Endothelial cell of umbilical vein (primary cell): ENCODE measurements at regions not wholly inside any gene's neighbourhood (a gene's known extent, or its start where the extent isn't known, plus 50 kb on each side); places are given as distances from the start of the nearest gene placed in this dataset.

Source experiments
- BruUV-seq: library from RNA; stranded (reverse); fragments of 400-500 nt; replicated peaks from 2 replicates; lab custom pipeline; 2021; lab: Mats Ljungman, UMichigan
- CTCF ChIA-PET: fragments of 300-600, 350-600 bp; sonication (Branson Sonifier 250); formaldehyde crosslinking; loops from one replicate; lab custom pipeline; 2021; ENCODE audit warnings: antibody characterized with exemption, inconsistent platforms; lab: Charles Lee
- POLR2A ChIA-PET: fragments of 300-600, 350-600 bp; sonication (Branson Sonifier 250); formaldehyde crosslinking; loops from one replicate; lab custom pipeline; 2021; ENCODE audit warnings: antibody characterized with exemption, inconsistent platforms; lab: Charles Lee
- DNase-seq: peaks from one replicate; pipeline ENCODE4 v3.0.0-alpha.2; 2011; ENCODE audit warnings: low read depth, low spot score
- FAIRE-seq: peaks from 2 replicates; lab custom pipeline; 2011; peaks lifted over from hg19 to GRCh38; lab: Jason Lieb, UNC
- H2AFZ ChIP-seq: 2 replicates; pipeline ENCODE4 v1.6.0; 2012; ENCODE audit warnings: low read depth, low read length, control low read depth, inconsistent platforms
- H3K27ac ChIP-seq: 2 replicates; pipeline ENCODE4 v1.5.1; 2011; ENCODE audit warnings: low read depth, mild to moderate bottlenecking, control low read depth, low read length, moderate library complexity; ENCODE audit not compliant: insufficient read depth
- H3K27me3 ChIP-seq, 2 experiments: 2 replicates each; pipeline versions ENCODE4 v1.6.0 to v1.6.1; 2011; ENCODE audit warnings: low read length in 2 of 2, mixed read lengths in 1 of 2; ENCODE audit not compliant: control insufficient read depth in 2 of 2, insufficient read depth in 2 of 2
- H3K36me3 ChIP-seq, 2 experiments: 2 replicates in 1 of 2; 3 replicates in 1 of 2; pipeline ENCODE4 v1.5.1; 2011; ENCODE audit warnings: low read length in 2 of 2, mild to moderate bottlenecking in 1 of 2, moderate library complexity in 1 of 2; ENCODE audit not compliant: control insufficient read depth in 2 of 2, insufficient read depth in 2 of 2; ENCODE audit errors: extremely low read depth in 1 of 2
- H3K4me1 ChIP-seq: 3 replicates; pipeline ENCODE4 v1.5.1; 2011; ENCODE audit warnings: mild to moderate bottlenecking, low read length; ENCODE audit not compliant: control insufficient read depth, insufficient read depth; ENCODE audit errors: extremely low read depth
- H3K4me2 ChIP-seq: 2 replicates; pipeline ENCODE4 v1.6.1; 2011; ENCODE audit warnings: low read length, control low read depth, mixed read lengths; ENCODE audit not compliant: insufficient read depth
- H3K4me3 ChIP-seq, 3 experiments: fragments of 200-600 bp in 1 of 3; sonication (generic), shearing (Covaris generic) in 1 of 3; replicated peaks in 1 of 3; 2 replicates each; pipeline ENCODE4 v1.5.1; 2011 to 2016; ENCODE audit warnings: control low read depth in 3 of 3, low read length in 3 of 3, mild to moderate bottlenecking in 2 of 3, inconsistent platforms in 1 of 3, low read depth in 1 of 3, moderate library complexity in 1 of 3; ENCODE audit not compliant: insufficient read depth in 1 of 3
- H3K79me2 ChIP-seq: 2 replicates; pipeline ENCODE4 v1.6.0; 2012; ENCODE audit warnings: low read length, inconsistent platforms; ENCODE audit not compliant: control insufficient read depth, insufficient read depth
- H3K9ac ChIP-seq: replicated peaks from 2 replicates; pipeline ENCODE3; 2011; ENCODE audit warnings: low read length, control low read depth; ENCODE audit not compliant: insufficient read depth; ENCODE audit errors: extremely low read depth
- H3K9me1 ChIP-seq: replicated peaks from 3 replicates; pipeline ENCODE4 v1.6.0; 2011; ENCODE audit warnings: mild to moderate bottlenecking, low read length; ENCODE audit not compliant: control insufficient read depth, insufficient read depth; ENCODE audit errors: extremely low read depth
- H3K9me3 ChIP-seq: replicated peaks from 2 replicates; pipeline ENCODE4 v1.5.1; 2012; ENCODE audit warnings: low read length, inconsistent platforms; ENCODE audit not compliant: control insufficient read depth, insufficient read depth
- H4K20me1 ChIP-seq: replicated peaks from 2 replicates; pipeline ENCODE3; 2011; ENCODE audit warnings: mild to moderate bottlenecking, low read length; ENCODE audit not compliant: control insufficient read depth, insufficient read depth; ENCODE audit errors: extremely low read depth
- EZH2 ChIP-seq: IDR thresholded peaks from 2 replicates; pipeline ENCODE4 v1.6.1; 2012; ENCODE audit warnings: borderline replicate concordance, low read depth, mild to moderate bottlenecking, moderate library complexity, low read length, inconsistent platforms; ENCODE audit not compliant: severe bottlenecking
- FOS ChIP-seq: IDR thresholded peaks from 2 replicates; pipeline ENCODE4 v1.6.1; 2011; ENCODE audit warnings: mild to moderate bottlenecking, low read length, moderate library complexity, borderline replicate concordance; ENCODE audit not compliant: insufficient read depth
- GATA2 ChIP-seq: IDR thresholded peaks from 2 replicates; pipeline ENCODE4 v1.7.0; 2011; ENCODE audit warnings: low read depth, mild to moderate bottlenecking, moderate library complexity, mixed read lengths, low read length; ENCODE audit not compliant: insufficient read length, insufficient read depth
- JUN ChIP-seq: IDR thresholded peaks from 2 replicates; pipeline ENCODE4 v1.6.1; 2011; ENCODE audit warnings: borderline replicate concordance, low read depth; ENCODE audit not compliant: insufficient read length, insufficient read depth
- MYC ChIP-seq: IDR thresholded peaks from one replicate; pipeline ENCODE4 v1.6.1; 2011; ENCODE audit warnings: mild to moderate bottlenecking, low read depth, low read length
- POLR2A ChIP-seq: IDR thresholded peaks from 2 replicates; pipeline ENCODE4 v1.6.1; 2012; ENCODE audit warnings: low read depth, mild to moderate bottlenecking, control low read depth, low read length
- POLR2AphosphoS5 ChIP-seq: IDR thresholded peaks from 2 replicates; pipeline ENCODE4 v1.6.1; 2012; ENCODE audit warnings: low read depth, mild to moderate bottlenecking, control low read depth, low read length, moderate library complexity; ENCODE audit not compliant: insufficient read depth
- dilution Hi-C: fragments of 300-500 bp; cut with MboI; formaldehyde crosslinking; loops from one replicate; pipeline ENCODE4 v1.15.0; 2019; ENCODE audit warnings: low sequenced_read_pairs; ENCODE audit not compliant: extremely low pct_ligation_motif_present
- intact Hi-C: fragments of 100-400 bp; cut with micrococcal nuclease; formaldehyde crosslinking; loops from one replicate; pipeline ENCODE4 v1.10.0; 2022
- TF ChIP-seq, protein P1 (sequence below): IDR thresholded peaks from 2 replicates; pipeline ENCODE4 v1.6.1; 2011; ENCODE audit not compliant: insufficient read depth, insufficient read length
- TF ChIP-seq, protein P2 (sequence below), 2 donors: IDR thresholded peaks; 1 replicate in 1 of 2; 2 replicates in 1 of 2; pipeline ENCODE4 v1.5.1; 2011; ENCODE audit warnings: low read length in 2 of 2, mild to moderate bottlenecking in 2 of 2, moderate library complexity in 2 of 2, control low read depth in 1 of 2, inconsistent platforms in 1 of 2, low read depth in 1 of 2; ENCODE audit not compliant: insufficient read depth in 1 of 2; ENCODE audit errors: extremely low read depth in 1 of 2

DNA sequence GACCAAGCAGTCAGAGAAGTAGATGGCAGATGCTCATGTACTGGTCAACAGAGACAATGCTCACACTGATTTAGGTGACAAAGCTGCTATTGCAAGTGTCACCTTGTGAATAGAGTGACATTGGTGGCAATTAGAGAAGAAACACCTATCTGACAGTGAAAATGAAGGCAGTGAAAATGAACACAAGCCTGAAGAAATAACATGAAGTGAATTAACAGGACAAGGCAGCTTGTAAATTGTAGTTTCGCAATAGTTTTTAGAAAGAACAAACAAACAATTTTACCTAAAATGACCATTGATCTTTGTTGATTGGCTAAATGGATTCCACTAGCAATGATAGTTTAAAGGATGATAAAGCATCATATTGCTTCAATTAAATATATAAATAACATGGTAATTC lies 1389.5 kb downstream of the PLA2G4A start:
- POLR2A ChIA-PET = no interaction called here
- Histone ChIP-seq H3K4me1 (no peaks in the 10 kb centered on the region), H3K4me2 (no peak overlapping the region), H3K79me2 (no peaks in the 10 kb centered on the region), H3K9ac (no peak overlapping the region), H2AFZ (no peak overlapping the region), H3K27ac (no peak overlapping the region), H3K36me3 (no peaks in the 10 kb centered on the region), H3K9me1 (no peaks in the 10 kb centered on the region), H3K9me3 (no peaks in the 10 kb centered on the region), H4K20me1 (no peaks in the 10 kb centered on the region), H3K4me3 (no peak overlapping the region), H3K27me3 (no peaks in the 10 kb centered on the region)
- no TSS peak for BruUV-seq
- TF ChIP-seq, protein P1, sequence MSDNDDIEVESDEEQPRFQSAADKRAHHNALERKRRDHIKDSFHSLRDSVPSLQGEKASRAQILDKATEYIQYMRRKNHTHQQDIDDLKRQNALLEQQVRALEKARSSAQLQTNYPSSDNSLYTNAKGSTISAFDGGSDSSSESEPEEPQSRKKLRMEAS = no peak
- TF ChIP-seq MYC = no peak
- TF ChIP-seq POLR2AphosphoS5 = no peak
- no peak for TF ChIP-seq JUN
- TF ChIP-seq POLR2A = no peak
- no peak for TF ChIP-seq EZH2
- TF ChIP-seq GATA2 = no peak
- TF ChIP-seq, protein P2, sequence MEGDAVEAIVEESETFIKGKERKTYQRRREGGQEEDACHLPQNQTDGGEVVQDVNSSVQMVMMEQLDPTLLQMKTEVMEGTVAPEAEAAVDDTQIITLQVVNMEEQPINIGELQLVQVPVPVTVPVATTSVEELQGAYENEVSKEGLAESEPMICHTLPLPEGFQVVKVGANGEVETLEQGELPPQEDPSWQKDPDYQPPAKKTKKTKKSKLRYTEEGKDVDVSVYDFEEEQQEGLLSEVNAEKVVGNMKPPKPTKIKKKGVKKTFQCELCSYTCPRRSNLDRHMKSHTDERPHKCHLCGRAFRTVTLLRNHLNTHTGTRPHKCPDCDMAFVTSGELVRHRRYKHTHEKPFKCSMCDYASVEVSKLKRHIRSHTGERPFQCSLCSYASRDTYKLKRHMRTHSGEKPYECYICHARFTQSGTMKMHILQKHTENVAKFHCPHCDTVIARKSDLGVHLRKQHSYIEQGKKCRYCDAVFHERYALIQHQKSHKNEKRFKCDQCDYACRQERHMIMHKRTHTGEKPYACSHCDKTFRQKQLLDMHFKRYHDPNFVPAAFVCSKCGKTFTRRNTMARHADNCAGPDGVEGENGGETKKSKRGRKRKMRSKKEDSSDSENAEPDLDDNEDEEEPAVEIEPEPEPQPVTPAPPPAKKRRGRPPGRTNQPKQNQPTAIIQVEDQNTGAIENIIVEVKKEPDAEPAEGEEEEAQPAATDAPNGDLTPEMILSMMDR (IDR thresholded peaks at IDR 0.05; ENCODE audit: extremely low read depth in 1 of 2, insufficient read depth in 1 of 2, low read depth in 1 of 2, low read length in 2 of 2) = no peak
- TF ChIP-seq FOS = no peak
- CTCF ChIA-PET = no interaction called here
- dilution Hi-C loops (no loop called here), intact Hi-C loops (no loop called here)
- FAIRE-seq (no peak), DNase-seq (no peak)
